Activated B cell treated with CpG ODN at 0.5 μM for 24 hours (primary cell): ENCODE measurements at regions not wholly inside any gene's neighbourhood (a gene's known extent, or its start where the extent isn't known, plus 50 kb on each side); places are given as distances from the start of the nearest gene placed in this dataset.

ENCODE experiments used
- ATAC-seq: fragments of 200-7000 bp; cut with Tn5 transposase; one replicate; pipeline ENCODE4 v1.10.0; 2021; ENCODE audit warnings: low read depth, mild to moderate bottlenecking, moderate library complexity
- CTCF ChIA-PET: fragments of 350-600 bp; sonication (Branson Sonifier 250); formaldehyde crosslinking; loops from one replicate; lab custom pipeline; 2021; ENCODE audit warnings: antibody characterized with exemption; lab: Charles Lee
- POLR2A ChIA-PET: fragments of 350-600 bp; sonication (Branson Sonifier 250); formaldehyde crosslinking; loops from one replicate; lab custom pipeline; 2021; ENCODE audit warnings: antibody characterized with exemption; lab: Charles Lee
- DNase-seq: peaks from one replicate; pipeline ENCODE4 v3.0.0; 2022
- H3K27ac Mint-ChIP-seq: one replicate; pipeline ENCODE4 v1.8.0; 2020; ENCODE audit warnings: mixed read lengths
- H3K27me3 Mint-ChIP-seq: one replicate; pipeline ENCODE4 v1.8.0; 2021; ENCODE audit warnings: mixed read lengths
- H3K36me3 Mint-ChIP-seq: one replicate; pipeline ENCODE4 v1.8.0; 2021; ENCODE audit warnings: low read depth, mixed read lengths
- H3K4me1 Mint-ChIP-seq: one replicate; pipeline ENCODE4 v1.8.0; 2021; ENCODE audit warnings: mixed read lengths
- H3K4me3 Mint-ChIP-seq: one replicate; pipeline ENCODE4 v1.8.0; 2020; ENCODE audit warnings: mild to moderate bottlenecking, mixed read lengths
- H3K9me3 Mint-ChIP-seq: one replicate; pipeline ENCODE4 v1.8.0; 2020; ENCODE audit warnings: mixed read lengths
- intact Hi-C: fragments of 100-400 bp; cut with micrococcal nuclease; formaldehyde crosslinking; loops from one replicate; pipeline ENCODE4 v1.15.1; 2024
- TF ChIP-seq, protein P1 (sequence below): fragments of 200-600 bp; IDR thresholded peaks from one replicate; pipeline ENCODE4 v1.8.0; 2022; ENCODE audit warnings: antibody characterized with exemption, mild to moderate bottlenecking

DNA sequence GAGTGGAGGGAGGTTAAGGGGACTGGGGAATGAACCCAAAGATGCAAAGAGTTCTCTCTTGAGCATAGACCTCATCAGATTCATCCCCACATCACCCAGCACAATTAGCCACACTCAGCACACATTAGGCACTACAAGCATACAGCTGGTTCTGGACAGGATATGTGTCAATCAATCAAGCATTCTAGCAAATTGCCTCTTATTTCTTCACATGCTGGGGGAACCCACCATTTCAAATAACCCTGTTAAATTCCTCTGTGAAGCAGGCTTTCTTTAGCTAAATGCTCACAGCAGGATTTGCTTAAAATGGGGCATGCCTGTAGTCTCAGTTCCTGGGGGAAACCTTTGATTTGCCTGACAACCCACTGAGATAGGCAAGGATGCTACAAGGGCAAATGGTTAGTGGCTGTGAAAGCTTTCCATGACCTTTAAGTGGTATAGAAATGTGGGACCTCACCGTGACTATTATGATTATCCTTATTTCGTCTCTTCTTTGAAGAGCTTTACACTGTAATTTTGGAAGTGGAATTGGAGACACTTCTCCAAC is 193.4 kb upstream of the ZMIZ1 start:
- no peak for ATAC-seq
- Mint-ChIP-seq H3K4me3 (no peak overlapping the region), H3K27me3 (peaks cover 34% of the 10 kb centered on the region), H3K9me3 (peaks cover 10% of the 10 kb centered on the region), H3K4me1 (no peaks in the 10 kb centered on the region), H3K36me3 (peaks cover 2% of the 10 kb centered on the region), H3K27ac (no peak overlapping the region)
- intact Hi-C loops, result no loop called here
- TF ChIP-seq, protein P1, sequence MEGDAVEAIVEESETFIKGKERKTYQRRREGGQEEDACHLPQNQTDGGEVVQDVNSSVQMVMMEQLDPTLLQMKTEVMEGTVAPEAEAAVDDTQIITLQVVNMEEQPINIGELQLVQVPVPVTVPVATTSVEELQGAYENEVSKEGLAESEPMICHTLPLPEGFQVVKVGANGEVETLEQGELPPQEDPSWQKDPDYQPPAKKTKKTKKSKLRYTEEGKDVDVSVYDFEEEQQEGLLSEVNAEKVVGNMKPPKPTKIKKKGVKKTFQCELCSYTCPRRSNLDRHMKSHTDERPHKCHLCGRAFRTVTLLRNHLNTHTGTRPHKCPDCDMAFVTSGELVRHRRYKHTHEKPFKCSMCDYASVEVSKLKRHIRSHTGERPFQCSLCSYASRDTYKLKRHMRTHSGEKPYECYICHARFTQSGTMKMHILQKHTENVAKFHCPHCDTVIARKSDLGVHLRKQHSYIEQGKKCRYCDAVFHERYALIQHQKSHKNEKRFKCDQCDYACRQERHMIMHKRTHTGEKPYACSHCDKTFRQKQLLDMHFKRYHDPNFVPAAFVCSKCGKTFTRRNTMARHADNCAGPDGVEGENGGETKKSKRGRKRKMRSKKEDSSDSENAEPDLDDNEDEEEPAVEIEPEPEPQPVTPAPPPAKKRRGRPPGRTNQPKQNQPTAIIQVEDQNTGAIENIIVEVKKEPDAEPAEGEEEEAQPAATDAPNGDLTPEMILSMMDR, result no peak
- ChIA-PET CTCF (no interaction called here), POLR2A (no interaction called here)
- no peak for DNase-seq

DNA sequence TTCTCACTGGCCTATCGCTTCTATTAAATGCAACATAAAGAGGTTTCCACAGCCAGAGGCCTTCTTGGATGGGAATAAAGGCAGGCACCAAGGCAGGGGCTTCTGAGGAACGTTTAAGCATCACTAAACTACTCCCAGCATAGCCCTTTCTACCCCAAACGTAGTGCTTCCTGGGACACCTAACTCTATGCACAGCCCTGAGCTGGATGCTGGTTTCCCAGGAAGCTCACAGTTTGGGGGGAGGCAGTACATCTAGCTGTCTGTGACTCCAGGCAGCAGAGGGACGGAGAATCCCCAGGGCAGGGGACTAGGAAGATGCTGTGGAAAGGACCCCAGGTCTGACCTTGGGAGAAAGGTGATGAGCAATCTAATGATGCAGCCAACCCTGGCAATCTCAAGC is 192.8 kb upstream of the ZMIZ1 start:
- Mint-ChIP-seq H3K27me3 (peaks cover 33% of the 10 kb centered on the region), H3K4me3 (no peak overlapping the region), H3K36me3 (peaks cover 2% of the 10 kb centered on the region), H3K27ac (no peak overlapping the region), H3K4me1 (no peaks in the 10 kb centered on the region), H3K9me3 (peaks cover 13% of the 10 kb centered on the region)
- POLR2A ChIA-PET, result no interaction called here
- ATAC-seq, result no peak
- TF ChIP-seq, protein P1, result no peak
- intact Hi-C loops, result no loop called here
- CTCF ChIA-PET, result no interaction called here
- DNase-seq, result no peak

- H3K27me3 Mint-ChIP-seq, result peaks cover 32% of the 10 kb centered on the region
- POLR2A ChIA-PET, result no interaction called here
- no peak overlapping the region for H3K4me3 Mint-ChIP-seq
- no peaks in the 10 kb centered on the region for H3K4me1 Mint-ChIP-seq
- H3K9me3 Mint-ChIP-seq, result peaks cover 13% of the 10 kb centered on the region
- no peak for ATAC-seq
- intact Hi-C loops, result no loop called here
- H3K36me3 Mint-ChIP-seq, result peaks cover 2% of the 10 kb centered on the region
- H3K27ac Mint-ChIP-seq, result no peak overlapping the region
- TF ChIP-seq, protein P1, result no peak
- DNase-seq, result no peak
- CTCF ChIA-PET, result no interaction called here
These were observed 192.3 kb upstream of the ZMIZ1 start for GRCh38 chr10:78876449-78876848.

DNA sequence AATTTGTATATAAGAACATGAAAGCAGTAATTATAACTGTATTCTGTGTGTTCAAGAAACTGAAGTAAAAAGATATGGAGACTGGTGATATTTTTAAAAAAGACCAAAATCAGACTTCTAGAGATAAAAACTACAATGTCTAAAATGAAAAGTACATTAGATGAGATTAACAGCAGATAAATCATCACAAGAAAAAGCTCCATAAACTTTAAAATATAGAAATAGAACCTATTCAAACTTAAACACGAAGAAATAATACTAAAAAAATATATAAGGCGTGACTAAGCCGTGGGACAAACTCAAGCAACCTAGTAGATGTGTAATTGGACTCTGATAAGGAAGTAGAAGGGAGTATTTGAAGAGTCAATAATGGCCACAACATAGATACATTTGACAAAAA is 189.1 kb upstream of the ZMIZ1 start:
- intact Hi-C loops, result no loop called here
- ATAC-seq, result no peak
- POLR2A ChIA-PET, result no interaction called here
- peaks cover 23% of the 10 kb centered on the region for H3K27me3 Mint-ChIP-seq
- DNase-seq, result no peak
- TF ChIP-seq, protein P1, result no peak
- CTCF ChIA-PET, result no interaction called here
- no peak overlapping the region for H3K4me3 Mint-ChIP-seq
- H3K27ac Mint-ChIP-seq, result no peak overlapping the region
- peaks cover 22% of the 10 kb centered on the region for H3K9me3 Mint-ChIP-seq
- no peaks in the 10 kb centered on the region for H3K4me1 Mint-ChIP-seq
- H3K36me3 Mint-ChIP-seq, result peaks cover 2% of the 10 kb centered on the region

DNA sequence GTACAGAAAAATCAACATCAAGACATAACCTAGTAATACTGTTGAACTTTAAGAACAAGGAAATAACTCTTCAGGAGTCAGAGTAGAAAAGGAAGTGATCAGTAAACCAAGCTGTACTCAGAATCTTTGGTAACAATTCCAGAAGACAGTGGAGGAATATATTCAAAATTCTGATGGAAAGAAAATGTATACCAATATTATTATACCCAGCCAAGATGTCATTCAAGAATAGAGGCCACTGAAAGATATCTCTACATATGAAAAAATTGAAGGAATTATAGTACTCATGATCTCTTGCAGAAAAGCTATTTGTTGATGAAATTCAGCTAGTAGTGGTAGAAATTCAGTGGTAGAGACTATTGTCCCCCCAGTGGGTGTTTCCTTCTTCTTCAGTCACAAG is 182.6 kb upstream of the ZMIZ1 start:
- Mint-ChIP-seq H3K9me3 (peaks cover 20% of the 10 kb centered on the region), H3K27me3 (peaks cover 15% of the 10 kb centered on the region), H3K36me3 (no peaks in the 10 kb centered on the region), H3K4me3 (no peak overlapping the region), H3K4me1 (no peaks in the 10 kb centered on the region), H3K27ac (no peak overlapping the region)
- ATAC-seq (no peak), DNase-seq (no peak)
- ChIA-PET POLR2A (no interaction called here), CTCF (no interaction called here)
- intact Hi-C loops, result no loop called here
- TF ChIP-seq, protein P1, result no peak
